GM18517 (cell line): ENCODE measurements at regions not wholly inside any gene's neighbourhood (a gene's known extent, or its start where the extent isn't known, plus 50 kb on each side); places are given as distances from the start of the nearest gene placed in this dataset.

Experiments used
- ATAC-seq: cut with Tn5 transposase; IDR thresholded peaks from one replicate; pipeline ENCODE4 v1.9.1; 2021; ENCODE audit warnings: mild to moderate bottlenecking, moderate library complexity; ENCODE audit not compliant: unreplicated experiment

GRCh38 chr14:86683561-86683960 lies 1153.6 kb downstream of the FLRT2 start:
- no peak for ATAC-seq

- ATAC-seq, result no peak
Observed at GRCh38 chr14:86675059-86675458, 1145.1 kb downstream of the FLRT2 start.

- no peak for ATAC-seq
Observed at GRCh38 chr14:86673523-86673969, 1143.6 kb downstream of the FLRT2 start.

GRCh38 chr14:86672080-86672479 lies 1142.1 kb downstream of the FLRT2 start:
- no peak for ATAC-seq

- ATAC-seq, result no peak
Observed at GRCh38 chr14:86665975-86666374, 1136.0 kb downstream of the FLRT2 start.

- ATAC-seq, result no peak
Observed at GRCh38 chr14:86662334-86662733, 1132.4 kb downstream of the FLRT2 start.

GRCh38 chr14:86654558-86655184 lies 1124.7 kb downstream of the FLRT2 start:
- no peak for ATAC-seq

- no peak for ATAC-seq
Observed at GRCh38 chr14:86652526-86652925, 1122.6 kb downstream of the FLRT2 start.

- ATAC-seq, result no peak
Observed at GRCh38 chr14:86646696-86647690, 1117.0 kb downstream of the FLRT2 start.

- no peak for ATAC-seq
Observed at GRCh38 chr14:86646125-86646524, 1116.2 kb downstream of the FLRT2 start.

- no peak for ATAC-seq
Observed at GRCh38 chr14:86641310-86641709, 1111.4 kb downstream of the FLRT2 start.

GRCh38 chr14:86640288-86640687 lies 1110.3 kb downstream of the FLRT2 start:
- ATAC-seq, result no peak

GRCh38 chr14:86639666-86640065 lies 1109.7 kb downstream of the FLRT2 start:
- no peak for ATAC-seq

GRCh38 chr14:86639146-86639545 lies 1109.2 kb downstream of the FLRT2 start:
- ATAC-seq, result no peak

- ATAC-seq, result no peak
Observed at GRCh38 chr14:86627080-86627479, 1097.1 kb downstream of the FLRT2 start.

GRCh38 chr14:86626530-86626929 lies 1096.6 kb downstream of the FLRT2 start:
- ATAC-seq, result no peak

GRCh38 chr14:86625637-86626036 lies 1095.7 kb downstream of the FLRT2 start:
- ATAC-seq, result no peak

- ATAC-seq, result no peak
Observed at GRCh38 chr14:86619726-86620125, 1089.8 kb downstream of the FLRT2 start.

- ATAC-seq, result no peak
Observed at GRCh38 chr14:86613786-86614185, 1083.8 kb downstream of the FLRT2 start.

- ATAC-seq, result no peak
Observed at GRCh38 chr14:86613126-86613525, 1083.2 kb downstream of the FLRT2 start.

GRCh38 chr14:86604561-86604960 lies 1074.6 kb downstream of the FLRT2 start:
- no peak for ATAC-seq

- ATAC-seq, result no peak
Observed at GRCh38 chr14:86602263-86602662, 1072.3 kb downstream of the FLRT2 start.
